ENCODE measurements at regions not wholly inside any gene's neighbourhood (a gene's known extent, or its start where the extent isn't known, plus 50 kb on each side); places are given as distances from the start of the nearest gene placed in this dataset.

GRCh38 chr7:81854518-81854917 is 84.7 kb upstream of the HGF start:
- TF ChIP-seq CTCF (conservative IDR thresholded peaks at IDR 0.05) (no peak), EZH2 (IDR thresholded peaks at IDR 0.05; ENCODE audit: low read depth) (no peak)

Measured in PC-9 (cell line).